ENCODE measurements at regions not wholly inside any gene's neighbourhood (a gene's known extent, or its start where the extent isn't known, plus 50 kb on each side); places are given as distances from the start of the nearest gene placed in this dataset.
"Not testable (repeated sequence)": the region's sequence is repeated elsewhere in the genome, so short reads cannot be mapped to it uniquely, and the experiment has no call there.

- Histone ChIP-seq H3K4me3 (ENCODE audit: low read length) (no peak overlapping the region), H3K36me3 (ENCODE audit: insufficient read depth, low read length) (no peaks in the 10 kb centered on the region), H3K9me3 (ENCODE audit: control insufficient read depth in 1 of 2, insufficient read depth in 1 of 2, low read length in 2 of 2) (no peaks in the 10 kb centered on the region), H3K27me3 (ENCODE audit: control insufficient read depth in 1 of 2, insufficient read depth in 2 of 2, low read length in 2 of 2) (peaks cover 3 to 6% of the 10 kb centered on the region in 2 experiments), H3K27ac (ENCODE audit: low read depth in 1 of 2, low read length in 2 of 2) (no peak overlapping the region), H3K4me1 (ENCODE audit: insufficient read depth, low read length) (no peaks in the 10 kb centered on the region)
- ChIA-PET CTCF (no interaction called here), POLR2A (no interaction called here)
- DNase-seq (no peak), ATAC-seq (ENCODE audit: poor library complexity) (no peak)
- intact Hi-C loops (cut with DNase I, micrococcal nuclease) = no loop called here
- no peak for TF ChIP-seq CTCF (IDR thresholded peaks at IDR 0.05)
- Mint-ChIP-seq H3K27ac (no peak overlapping the region), H3K27me3 (peaks cover 31% of the 10 kb centered on the region), H3K4me3 (no peak overlapping the region), H3K9me3 (no peaks in the 10 kb centered on the region), H3K4me1 (ENCODE audit: low read depth) (no peaks in the 10 kb centered on the region), H3K36me3 (ENCODE audit: low read depth) (no peaks in the 10 kb centered on the region)
Observed at GRCh38 chr5:21654-22233, 70.2 kb upstream of the PLEKHG4B start.

- H3K36me3 Mint-ChIP-seq (ENCODE audit: low read depth); H3K4me3 ChIP-seq (ENCODE audit: low read length); H3K27ac Mint-ChIP-seq; CTCF ChIA-PET; POLR2A ChIA-PET; H3K9me3 Mint-ChIP-seq; ATAC-seq (ENCODE audit: poor library complexity); H3K27ac ChIP-seq (ENCODE audit: low read depth in 1 of 2, low read length in 2 of 2); H3K9me3 ChIP-seq (ENCODE audit: control insufficient read depth in 1 of 2, insufficient read depth in 1 of 2, low read length in 2 of 2); H3K4me3 Mint-ChIP-seq; H3K4me1 Mint-ChIP-seq (ENCODE audit: low read depth); DNase-seq; H3K4me1 ChIP-seq (ENCODE audit: insufficient read depth, low read length); H3K36me3 ChIP-seq (ENCODE audit: insufficient read depth, low read length); intact Hi-C loops (cut with DNase I, micrococcal nuclease); H3K27me3 ChIP-seq (ENCODE audit: control insufficient read depth in 1 of 2, insufficient read depth in 2 of 2, low read length in 2 of 2): not testable (repeated sequence)
- peaks cover 39% of the 10 kb centered on the region for H3K27me3 Mint-ChIP-seq
Observed at GRCh38 chr5:23907-24306, 68.1 kb upstream of the PLEKHG4B start.

DNA sequence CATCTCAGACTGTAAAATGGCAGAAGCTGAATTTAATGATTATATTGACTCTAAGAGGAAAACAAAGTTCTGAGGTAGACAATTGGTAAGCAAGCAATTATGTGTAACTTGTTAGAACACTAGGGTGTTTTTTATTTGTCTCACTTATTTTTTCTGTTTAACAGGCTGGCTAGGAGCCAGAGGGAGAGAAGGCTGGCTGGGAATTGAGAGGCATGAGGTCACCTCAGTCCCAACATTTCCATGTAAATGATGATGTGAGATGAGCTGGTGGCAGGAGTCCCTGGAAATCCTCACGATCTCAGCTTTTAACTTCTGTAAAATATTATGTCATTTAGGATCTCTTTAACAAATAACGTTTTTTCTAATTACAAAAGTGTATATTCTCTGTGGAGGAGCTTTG is 66.9 kb upstream of the PLEKHG4B start:
- H3K4me3 Mint-ChIP-seq; H3K27ac Mint-ChIP-seq; H3K4me3 ChIP-seq (ENCODE audit: low read length); intact Hi-C loops (cut with DNase I, micrococcal nuclease); H3K27ac ChIP-seq (ENCODE audit: low read depth in 1 of 2, low read length in 2 of 2); ATAC-seq (ENCODE audit: poor library complexity); H3K9me3 ChIP-seq (ENCODE audit: control insufficient read depth in 1 of 2, insufficient read depth in 1 of 2, low read length in 2 of 2); H3K27me3 ChIP-seq (ENCODE audit: control insufficient read depth in 1 of 2, insufficient read depth in 2 of 2, low read length in 2 of 2); H3K9me3 Mint-ChIP-seq; DNase-seq; CTCF ChIA-PET; H3K4me1 Mint-ChIP-seq (ENCODE audit: low read depth); H3K36me3 ChIP-seq (ENCODE audit: insufficient read depth, low read length); POLR2A ChIA-PET; H3K4me1 ChIP-seq (ENCODE audit: insufficient read depth, low read length); H3K36me3 Mint-ChIP-seq (ENCODE audit: low read depth): not testable (repeated sequence)
- peaks cover 48% of the 10 kb centered on the region for H3K27me3 Mint-ChIP-seq

DNA sequence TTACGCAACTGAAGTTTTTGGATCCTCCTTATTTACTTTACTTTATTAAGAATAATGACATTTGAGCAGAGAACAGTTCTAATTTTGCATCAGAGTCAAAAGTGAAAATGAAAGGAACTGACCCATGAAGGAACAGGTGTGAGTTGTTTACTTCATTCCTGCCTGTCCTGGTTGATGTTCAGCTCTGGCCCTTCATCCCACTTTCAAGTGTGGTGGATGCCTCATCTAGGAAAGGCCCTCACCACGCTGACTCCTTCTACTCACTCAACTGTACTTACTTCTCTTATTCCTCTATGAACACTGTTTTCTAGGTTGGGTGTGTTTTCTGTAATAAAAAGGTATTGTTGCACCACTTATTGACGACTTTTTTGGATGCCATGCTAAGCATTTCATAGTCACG is 61.8 kb upstream of the PLEKHG4B start:
- no peaks in the 10 kb centered on the region for H3K4me1 Mint-ChIP-seq (ENCODE audit: low read depth)
- no peaks in the 10 kb centered on the region for H3K4me1 ChIP-seq (ENCODE audit: insufficient read depth, low read length)
- CTCF ChIA-PET = no interaction called here
- peaks cover 8% of the 10 kb centered on the region in 2 experiments for H3K9me3 ChIP-seq (ENCODE audit: control insufficient read depth in 1 of 2, insufficient read depth in 1 of 2, low read length in 2 of 2)
- peaks cover 4 to 19% of the 10 kb centered on the region in 2 experiments for H3K27me3 ChIP-seq (ENCODE audit: control insufficient read depth in 1 of 2, insufficient read depth in 2 of 2, low read length in 2 of 2)
- no peaks in the 10 kb centered on the region for H3K36me3 Mint-ChIP-seq (ENCODE audit: low read depth)
- ATAC-seq (ENCODE audit: poor library complexity) (no peak), DNase-seq (no peak)
- no peak overlapping the region for H3K4me3 Mint-ChIP-seq
- intact Hi-C loops (cut with DNase I, micrococcal nuclease) = no loop called here
- peaks cover 69% of the 10 kb centered on the region for H3K27me3 Mint-ChIP-seq
- H3K27ac ChIP-seq (ENCODE audit: low read depth in 1 of 2, low read length in 2 of 2) = no peak overlapping the region
- peaks cover 8% of the 10 kb centered on the region for H3K9me3 Mint-ChIP-seq
- no peak overlapping the region for H3K4me3 ChIP-seq (ENCODE audit: low read length)
- no peak overlapping the region for H3K27ac Mint-ChIP-seq
- H3K36me3 ChIP-seq (ENCODE audit: insufficient read depth, low read length) = no peaks in the 10 kb centered on the region
- no peak for TF ChIP-seq CTCF (IDR thresholded peaks at IDR 0.05)
- POLR2A ChIA-PET = no interaction called here

DNA sequence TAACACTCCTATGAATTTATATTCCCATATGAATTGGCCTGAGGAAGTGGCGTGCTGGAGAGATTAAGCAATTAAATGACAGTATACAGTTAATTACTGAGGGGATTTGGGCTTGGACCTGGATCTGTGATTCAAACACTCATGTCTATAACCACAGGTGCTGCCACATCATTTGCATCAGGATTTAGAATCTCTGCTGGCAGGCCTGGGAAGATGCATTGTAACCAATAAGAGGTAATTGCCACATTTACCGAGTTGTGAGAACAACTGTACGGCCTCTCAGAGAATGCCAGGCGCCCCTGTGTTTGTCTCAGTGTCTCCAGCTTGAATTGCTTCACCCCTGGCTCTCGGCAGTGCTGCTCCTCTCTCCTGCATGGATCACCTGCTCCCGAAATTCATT is 61.4 kb upstream of the PLEKHG4B start:
- H3K4me1 Mint-ChIP-seq (ENCODE audit: low read depth); H3K4me1 ChIP-seq (ENCODE audit: insufficient read depth, low read length); ATAC-seq (ENCODE audit: poor library complexity); H3K9me3 Mint-ChIP-seq; H3K27ac Mint-ChIP-seq; CTCF ChIA-PET; H3K36me3 ChIP-seq (ENCODE audit: insufficient read depth, low read length); POLR2A ChIA-PET; DNase-seq; H3K9me3 ChIP-seq (ENCODE audit: control insufficient read depth in 1 of 2, insufficient read depth in 1 of 2, low read length in 2 of 2); intact Hi-C loops (cut with DNase I, micrococcal nuclease); H3K27ac ChIP-seq (ENCODE audit: low read depth in 1 of 2, low read length in 2 of 2); H3K36me3 Mint-ChIP-seq (ENCODE audit: low read depth); H3K4me3 Mint-ChIP-seq; H3K4me3 ChIP-seq (ENCODE audit: low read length): not testable (repeated sequence)
- H3K27me3 ChIP-seq (ENCODE audit: control insufficient read depth in 1 of 2, insufficient read depth in 2 of 2, low read length in 2 of 2) = peaks cover 4 to 19% of the 10 kb centered on the region in 2 experiments
- H3K27me3 Mint-ChIP-seq = peaks cover 72% of the 10 kb centered on the region
